Upper lobe of right lung (tissue), 1 donor: ENCODE measurements at regions not wholly inside any gene's neighbourhood (a gene's known extent, or its start where the extent isn't known, plus 50 kb on each side); places are given as distances from the start of the nearest gene placed in this dataset.

Experiments
- ATAC-seq: fragments of 200-7000 bp; cut with Tn5 transposase; one replicate; pipeline ENCODE4 v1.9.1; 2020; ENCODE audit warnings: mild to moderate bottlenecking, moderate library complexity
- DNase-seq: peaks from one replicate; pipeline ENCODE4 v3.0.0-alpha.2; 2020
- H3K27ac ChIP-seq: fragments of 200-600 bp; one replicate; pipeline ENCODE4 v1.8.0; 2022
- H3K27me3 ChIP-seq: fragments of 200-600 bp; one replicate; pipeline ENCODE4 v1.8.0; 2022; ENCODE audit warnings: mild to moderate bottlenecking
- H3K36me3 ChIP-seq: fragments of 200-600 bp; one replicate; pipeline ENCODE4 v1.8.0; 2022
- H3K4me1 ChIP-seq: fragments of 200-600 bp; one replicate; pipeline ENCODE4 v1.8.0; 2022
- H3K4me3 ChIP-seq: fragments of 200-600 bp; one replicate; pipeline ENCODE4 v1.8.0; 2022; ENCODE audit warnings: mild to moderate bottlenecking
- H3K9me3 ChIP-seq: fragments of 200-600 bp; one replicate; pipeline ENCODE4 v1.8.0; 2022
- CTCF ChIP-seq: fragments of 200-600 bp; IDR thresholded peaks from one replicate; pipeline ENCODE4 v1.8.0; 2022; ENCODE audit warnings: antibody characterized with exemption
- intact Hi-C: fragments of 100-400 bp; cut with DNase I; formaldehyde crosslinking; loops from one replicate; pipeline ENCODE4 v1.11.0; 2022
- donor health status: DM: no; HTN: yes; CAD: no; lungs with severe emphysema.

DNA sequence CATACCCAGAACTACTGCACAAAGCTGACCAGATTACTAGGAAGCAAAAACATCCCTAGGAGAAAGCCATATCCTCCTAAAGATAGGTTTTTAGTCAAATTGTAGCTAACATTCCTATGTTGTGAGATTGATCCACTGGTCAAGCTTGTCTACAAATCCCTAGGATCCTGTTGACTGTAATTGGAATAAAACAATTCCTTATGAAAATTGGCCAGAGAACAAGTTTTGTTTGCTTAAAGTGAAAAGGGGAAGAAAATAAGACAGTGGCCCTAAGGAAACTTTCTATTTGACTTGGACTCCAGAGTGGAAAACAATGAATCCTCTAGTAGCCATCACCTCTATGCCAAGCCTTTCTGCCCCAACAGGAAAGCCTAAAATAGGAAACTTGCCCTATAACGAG is 645.2 kb upstream of the USP24 start:
- intact Hi-C loops, result no loop called here
- H3K4me1 ChIP-seq, result no peaks in the 10 kb centered on the region
- no peaks in the 10 kb centered on the region for H3K36me3 ChIP-seq
- H3K27me3 ChIP-seq, result no peaks in the 10 kb centered on the region
- TF ChIP-seq CTCF, result no peak
- ATAC-seq (no peak), DNase-seq (no peak)
- no peak overlapping the region for H3K27ac ChIP-seq
- H3K4me3 ChIP-seq, result no peak overlapping the region
- H3K9me3 ChIP-seq, result no peaks in the 10 kb centered on the region

DNA sequence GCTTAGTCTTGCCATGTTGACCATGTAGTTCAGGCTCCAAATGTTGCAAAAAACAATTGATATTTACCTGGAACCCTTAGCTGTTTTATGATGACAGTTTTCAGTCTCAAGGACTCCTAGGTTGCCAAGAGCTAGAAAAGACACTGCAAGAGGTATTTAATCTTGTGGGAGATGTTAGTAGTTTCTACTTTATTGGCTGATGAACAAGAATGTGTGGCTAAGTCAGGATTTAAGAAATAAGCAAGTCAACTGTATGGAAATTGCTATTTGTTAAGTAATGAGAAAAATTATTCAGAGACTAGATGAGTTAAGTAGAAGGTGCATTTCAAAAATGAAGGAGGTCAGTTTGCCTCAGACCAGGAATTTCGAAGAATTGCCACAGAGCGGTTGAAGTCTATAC is 639.7 kb upstream of the USP24 start:
- DNase-seq, result no peak
- ATAC-seq, result no peak

GRCh38 chr1:55848906-55849305 is 633.7 kb upstream of the USP24 start:
- no peak for ATAC-seq
- H3K9me3 ChIP-seq, result no peaks in the 10 kb centered on the region
- no peaks in the 10 kb centered on the region for H3K27me3 ChIP-seq
- H3K4me1 ChIP-seq, result no peaks in the 10 kb centered on the region
- TF ChIP-seq CTCF, result no peak
- DNase-seq, result no peak
- no peaks in the 10 kb centered on the region for H3K36me3 ChIP-seq
- H3K4me3 ChIP-seq, result no peak overlapping the region
- H3K27ac ChIP-seq, result no peak overlapping the region
- intact Hi-C loops, result no loop called here

More for the DNA sequence above, 639.7 kb upstream of the USP24 start:
- Histone ChIP-seq H3K4me1 (no peaks in the 10 kb centered on the region), H3K36me3 (no peaks in the 10 kb centered on the region), H3K4me3 (no peak overlapping the region), H3K9me3 (no peaks in the 10 kb centered on the region), H3K27me3 (no peaks in the 10 kb centered on the region), H3K27ac (no peak overlapping the region)
- TF ChIP-seq CTCF, result no peak
- intact Hi-C loops, result no loop called here

DNA sequence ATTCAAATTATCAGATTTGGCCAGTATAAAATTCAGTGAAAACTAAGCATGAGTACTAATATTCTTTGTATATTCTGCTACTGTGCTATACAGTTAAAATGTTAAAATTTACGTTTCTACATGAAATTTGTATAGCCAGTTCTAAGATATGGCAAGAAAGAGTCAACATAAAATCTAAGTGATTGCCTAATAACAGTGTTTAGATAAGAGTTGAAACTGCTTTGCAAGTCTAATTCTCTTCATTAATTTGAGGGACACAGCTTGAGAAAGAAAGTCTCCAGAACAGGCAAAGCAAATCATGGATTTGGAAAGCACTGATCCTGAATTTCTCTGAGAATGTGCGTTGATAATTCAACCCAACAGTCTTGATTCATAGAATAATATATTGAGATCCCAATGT is 630.9 kb upstream of the USP24 start:
- ATAC-seq (no peak), DNase-seq (no peak)
- Histone ChIP-seq H3K9me3 (no peaks in the 10 kb centered on the region), H3K36me3 (no peaks in the 10 kb centered on the region), H3K27me3 (no peaks in the 10 kb centered on the region), H3K4me3 (no peak overlapping the region), H3K4me1 (no peaks in the 10 kb centered on the region), H3K27ac (no peak overlapping the region)
- no peak for TF ChIP-seq CTCF
- intact Hi-C loops, result no loop called here

- Histone ChIP-seq H3K4me1 (no peaks in the 10 kb centered on the region), H3K36me3 (no peaks in the 10 kb centered on the region), H3K9me3 (no peaks in the 10 kb centered on the region), H3K27me3 (no peaks in the 10 kb centered on the region), H3K27ac (no peak overlapping the region), H3K4me3 (no peak overlapping the region)
- DNase-seq, result no peak
- no peak for TF ChIP-seq CTCF
- intact Hi-C loops, result no loop called here
- ATAC-seq, result no peak
Observed at GRCh38 chr1:55844322-55844721, 629.2 kb upstream of the USP24 start.

- DNase-seq, result no peak
- Histone ChIP-seq H3K36me3 (no peaks in the 10 kb centered on the region), H3K27me3 (no peaks in the 10 kb centered on the region), H3K9me3 (no peaks in the 10 kb centered on the region), H3K4me3 (no peak overlapping the region), H3K4me1 (no peaks in the 10 kb centered on the region), H3K27ac (no peak overlapping the region)
- intact Hi-C loops, result no loop called here
- no peak for TF ChIP-seq CTCF
- ATAC-seq, result no peak
Observed at GRCh38 chr1:55839626-55840025, 624.5 kb upstream of the USP24 start.
